Medulla oblongata (tissue), 1 donor: ENCODE measurements at regions not wholly inside any gene's neighbourhood (a gene's known extent, or its start where the extent isn't known, plus 50 kb on each side); places are given as distances from the start of the nearest gene placed in this dataset.
A peak's percentile ranks its signal among the peaks of the same experiment; 100 is the strongest.

Experiments
- DNase-seq: peaks from one replicate; pipeline ENCODE4 v3.0.0-alpha.2; 2015; ENCODE audit errors: extremely low spot score

DNA sequence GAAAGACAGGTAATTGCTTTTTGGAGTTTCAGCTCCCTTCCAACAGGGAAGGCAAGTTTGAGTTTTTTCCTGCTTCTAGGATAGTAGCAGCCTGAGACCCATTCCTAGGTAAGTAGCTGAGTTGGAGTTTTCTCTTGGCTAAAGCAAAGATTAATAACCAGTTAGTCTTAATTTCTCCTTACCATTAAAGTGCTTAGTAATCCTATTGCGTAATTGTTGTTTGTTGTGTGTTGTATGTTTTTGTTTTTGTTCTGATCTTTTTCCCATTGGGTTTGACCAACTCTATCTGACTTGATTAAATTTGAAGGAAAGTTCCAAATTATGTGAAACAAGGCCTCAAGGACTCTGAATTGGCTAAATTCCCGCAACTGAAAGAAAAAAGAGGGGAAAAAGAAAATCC is 83.5 kb downstream of the TBX22 start:
- no peak for DNase-seq

DNA sequence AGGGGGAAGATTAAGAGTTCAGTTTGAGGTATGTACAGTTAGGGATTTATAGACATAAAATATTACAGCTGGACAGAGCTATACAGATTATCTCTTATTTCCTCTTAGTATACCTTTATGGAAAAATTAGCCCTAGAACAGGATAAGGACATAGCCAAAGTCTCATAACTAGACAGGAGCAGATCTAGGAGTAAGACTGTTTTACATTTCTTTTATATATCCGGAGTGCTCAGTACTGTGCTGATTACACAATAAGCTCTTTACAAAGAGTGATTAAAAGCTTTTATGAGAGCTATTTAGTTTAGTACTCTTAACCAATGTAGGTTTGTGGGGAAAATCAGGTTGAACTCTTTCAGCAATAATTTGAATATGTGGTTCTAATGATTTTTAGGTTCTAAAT is 105.8 kb downstream of the TBX22 start:
- no peak for DNase-seq

DNA sequence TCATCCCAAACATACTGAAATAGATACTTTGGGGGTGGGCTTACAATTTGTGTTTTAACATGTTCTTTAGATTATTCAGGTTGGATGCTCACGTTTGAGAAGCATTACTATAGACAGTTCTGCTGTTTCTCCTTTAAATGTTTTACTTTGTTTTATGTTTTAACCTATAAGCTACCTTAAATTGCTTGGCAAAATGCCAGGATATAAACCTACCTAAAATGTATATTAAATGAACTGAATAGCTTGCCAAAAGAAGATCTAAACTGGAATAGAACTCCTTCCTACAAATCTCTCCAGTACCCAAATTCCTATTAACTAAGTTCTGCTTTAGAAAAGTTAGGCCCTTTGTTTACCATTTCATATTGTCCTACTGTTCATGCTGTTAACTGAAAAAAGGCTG is 124.4 kb downstream of the TBX22 start:
- no peak for DNase-seq

DNA sequence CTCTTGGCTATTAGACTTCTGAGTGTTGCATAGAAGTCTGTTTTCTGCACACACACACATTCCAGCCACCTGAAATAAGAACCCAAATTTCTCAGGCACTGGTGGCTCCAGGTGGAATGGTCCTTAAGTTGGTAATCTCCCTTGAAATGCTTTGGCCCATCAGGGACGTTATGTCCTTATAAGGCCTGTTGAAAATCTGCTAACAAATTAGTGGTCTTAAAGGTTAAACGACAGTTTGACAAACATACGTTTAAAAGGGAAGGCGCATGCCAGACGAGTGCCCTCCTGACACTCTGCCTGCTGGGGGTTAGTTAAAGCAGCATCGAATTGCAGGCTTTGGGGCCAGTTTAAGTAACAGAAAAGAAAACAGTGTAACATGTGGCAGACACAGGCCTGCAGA is 125.0 kb downstream of the TBX22 start:
- no peak for DNase-seq

DNA sequence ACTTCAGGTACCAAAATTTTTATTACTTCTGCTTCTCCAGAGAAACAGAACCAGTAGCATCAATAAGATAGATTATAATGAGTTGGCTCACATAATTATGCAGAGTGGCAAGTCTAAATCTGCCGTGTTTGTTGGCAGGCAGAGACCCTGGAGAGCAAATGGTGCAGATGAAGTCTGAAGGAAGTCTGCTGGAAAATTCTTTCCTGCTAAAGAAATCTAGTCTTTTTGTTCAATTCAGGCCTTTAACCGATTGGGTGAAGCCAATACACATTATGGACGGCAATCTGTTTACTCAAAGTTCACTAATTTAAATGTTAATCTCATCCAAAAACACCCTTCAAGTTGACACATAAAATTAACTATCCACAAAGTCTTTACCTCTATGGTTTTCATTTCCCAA is 156.0 kb downstream of the TBX22 start:
- no peak for DNase-seq

DNA sequence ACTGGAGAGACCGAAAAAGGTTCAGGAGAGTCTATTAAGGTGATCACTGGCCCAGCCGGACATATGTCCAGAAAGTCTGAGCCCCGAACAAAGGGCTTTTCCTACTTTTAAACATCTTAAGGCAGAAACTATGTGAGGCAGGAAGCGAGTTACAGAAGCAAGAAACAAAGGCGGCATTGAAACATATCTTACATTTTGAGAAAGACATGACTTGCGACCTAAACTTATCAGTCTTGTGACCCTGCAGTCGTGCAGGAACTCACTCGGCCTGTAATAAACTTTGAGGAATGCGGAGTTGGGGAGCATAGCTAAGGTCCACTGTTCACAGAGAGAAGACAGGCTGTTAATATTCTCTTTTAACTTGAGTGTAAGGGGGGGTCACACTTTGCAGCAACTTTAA is 158.7 kb downstream of the TBX22 start:
- DNase-seq: no peak

DNA sequence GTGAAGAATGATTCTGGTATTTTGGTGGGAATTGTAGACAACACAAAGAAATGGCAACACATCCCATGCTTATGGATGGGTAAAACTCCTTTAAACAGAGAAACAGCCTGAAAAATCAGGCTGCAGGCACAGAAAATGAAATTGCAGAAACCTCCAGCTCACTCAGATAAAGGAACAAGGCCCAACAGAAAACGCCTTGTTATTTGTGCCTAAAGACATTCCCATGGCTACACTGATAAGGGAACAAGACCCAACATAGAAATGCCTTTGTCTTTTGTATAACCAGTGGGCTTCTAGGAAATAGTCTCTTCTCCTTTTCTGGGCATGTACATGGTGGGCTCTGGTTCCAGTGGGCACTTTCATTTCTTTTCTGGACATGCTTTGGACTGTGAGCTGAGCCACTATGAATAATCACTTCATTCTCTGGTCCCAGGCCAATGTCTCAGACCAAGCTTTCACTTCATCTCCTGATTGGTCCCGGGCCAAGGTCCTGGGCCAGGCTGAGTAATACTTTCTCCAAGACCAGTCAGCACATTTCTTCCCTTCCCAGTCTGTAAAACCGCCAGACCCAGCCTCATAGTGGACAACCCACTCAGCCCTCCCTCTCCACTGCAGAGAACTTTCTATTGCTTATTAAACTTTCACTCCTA is 160.5 kb downstream of the TBX22 start:
- no peak for DNase-seq

DNA sequence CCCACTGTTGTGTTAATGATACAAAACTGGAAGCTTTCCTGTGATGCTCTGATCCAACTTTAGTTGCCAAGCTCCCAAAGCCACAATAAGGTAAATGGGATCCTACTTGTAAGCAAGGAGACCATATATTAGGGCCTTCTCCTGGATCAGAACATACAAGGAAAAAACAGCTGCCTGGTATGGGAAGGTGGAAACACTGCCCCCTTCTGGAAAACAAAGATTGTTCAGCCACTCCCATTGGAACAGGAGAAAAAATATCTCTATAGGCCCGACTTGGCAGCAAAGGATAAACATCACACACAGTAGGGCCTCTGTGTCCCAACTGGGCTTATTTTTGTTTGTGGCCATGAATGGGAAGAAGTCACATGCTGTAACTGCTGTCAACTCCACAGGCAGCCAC is 166.5 kb downstream of the TBX22 start:
- no peak for DNase-seq

DNA sequence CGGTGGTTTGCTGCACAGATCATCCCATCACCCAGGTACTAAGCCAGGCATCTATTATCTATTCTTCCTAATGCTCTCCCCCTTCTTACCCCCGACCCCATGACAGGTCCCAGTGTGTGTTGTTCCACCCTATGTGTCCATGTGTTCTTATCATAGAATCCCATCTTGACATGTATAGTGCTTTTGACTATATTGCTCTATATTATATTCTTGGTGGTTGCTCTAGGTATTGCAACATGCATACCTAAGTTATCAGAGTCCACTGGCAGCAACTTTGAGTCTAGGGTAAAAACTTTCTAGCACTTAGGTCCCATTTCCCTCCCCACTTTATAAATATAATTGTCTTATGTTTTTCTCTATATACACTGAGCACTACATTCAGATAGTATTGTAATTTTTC is 170.3 kb downstream of the TBX22 start:
- DNase-seq: no peak

DNA sequence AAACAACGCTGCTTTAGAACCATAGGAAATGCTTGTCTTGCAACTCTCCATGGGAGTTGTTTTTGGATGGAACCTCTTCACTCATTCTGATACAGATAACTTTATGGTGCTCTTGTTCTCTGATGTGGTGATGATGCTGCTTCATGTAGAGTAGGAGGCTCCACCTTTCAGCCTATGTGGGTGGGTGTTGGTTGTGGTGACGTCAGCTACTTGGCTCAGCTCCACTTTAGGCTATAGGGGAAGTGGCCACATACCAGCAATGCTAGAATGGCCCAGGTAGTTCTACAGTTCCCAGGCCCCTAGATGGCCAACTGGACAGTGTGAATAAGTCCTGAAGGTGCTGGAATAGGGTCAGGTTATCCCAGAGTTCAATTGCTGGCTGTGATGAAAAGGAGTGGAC is 192.1 kb downstream of the TBX22 start:
- DNase-seq: no peak

DNA sequence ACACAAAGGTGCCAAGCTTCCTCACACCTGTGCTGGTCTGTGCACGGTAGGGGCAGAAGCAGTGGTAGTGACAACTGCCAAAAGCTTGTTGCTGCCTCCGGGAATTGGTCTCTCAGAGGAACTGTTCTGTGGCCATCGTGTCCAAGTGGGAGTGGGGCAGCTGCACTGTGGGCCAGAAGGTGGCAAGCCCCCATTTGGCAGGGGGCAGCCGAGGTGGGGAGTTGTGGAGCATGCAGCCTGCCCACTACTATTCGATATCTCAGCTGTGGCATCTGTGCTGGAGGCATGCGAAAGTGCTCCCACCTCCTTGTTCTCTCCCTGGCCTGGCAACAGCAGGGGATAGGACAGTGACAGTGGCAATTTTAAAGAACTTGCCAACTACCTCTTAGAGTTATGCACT is 192.8 kb downstream of the TBX22 start:
- no peak for DNase-seq

DNA sequence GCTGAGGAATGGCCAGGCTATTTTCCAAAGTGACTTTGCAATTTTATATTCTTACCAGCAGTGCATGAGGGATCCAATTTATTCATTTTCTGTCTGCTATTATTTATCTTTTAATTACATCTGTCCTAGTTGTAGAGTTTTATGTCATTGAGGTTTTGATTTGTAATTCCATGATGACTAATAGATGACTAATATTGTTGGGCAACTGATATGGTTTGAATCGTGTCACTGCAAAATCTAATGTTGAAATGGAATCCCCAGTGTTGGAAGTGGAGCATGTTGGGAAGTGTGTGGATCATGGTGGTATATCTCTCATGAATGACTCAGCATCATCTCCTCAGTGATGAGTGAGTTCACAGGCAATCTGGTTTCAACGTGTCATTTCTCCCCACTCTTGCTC is 201.5 kb downstream of the TBX22 start:
- DNase-seq: no peak

DNA sequence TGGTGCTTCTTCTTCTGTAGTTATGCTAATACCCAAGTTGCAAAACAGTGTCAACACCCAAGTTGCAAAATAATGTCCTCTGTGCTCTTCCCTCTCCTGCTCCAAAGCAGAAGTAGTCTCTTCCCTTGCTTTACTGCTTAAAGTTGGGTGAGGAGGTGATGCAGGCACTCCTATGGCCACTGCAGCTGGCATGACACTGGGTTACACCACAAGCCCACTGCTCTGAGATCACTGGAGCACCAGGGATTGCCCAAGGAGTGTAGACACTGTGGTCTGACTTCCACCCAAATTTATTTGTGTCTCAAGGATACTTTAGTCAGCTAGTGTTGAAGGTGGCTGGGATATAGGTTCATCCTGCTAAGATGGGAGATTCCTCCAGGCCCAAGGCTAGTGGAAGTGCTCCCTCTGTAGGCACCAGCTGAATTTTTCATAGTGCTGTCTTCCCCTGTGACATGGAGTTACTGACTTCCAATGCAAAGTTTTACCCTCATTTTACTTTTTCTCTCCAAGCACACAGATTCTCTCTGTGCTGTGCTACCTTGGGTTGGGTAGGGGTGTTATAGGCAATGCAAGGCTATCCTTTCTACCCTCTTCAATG is 196.2 kb upstream of the TENT5D start:
- DNase-seq: no peak

DNA sequence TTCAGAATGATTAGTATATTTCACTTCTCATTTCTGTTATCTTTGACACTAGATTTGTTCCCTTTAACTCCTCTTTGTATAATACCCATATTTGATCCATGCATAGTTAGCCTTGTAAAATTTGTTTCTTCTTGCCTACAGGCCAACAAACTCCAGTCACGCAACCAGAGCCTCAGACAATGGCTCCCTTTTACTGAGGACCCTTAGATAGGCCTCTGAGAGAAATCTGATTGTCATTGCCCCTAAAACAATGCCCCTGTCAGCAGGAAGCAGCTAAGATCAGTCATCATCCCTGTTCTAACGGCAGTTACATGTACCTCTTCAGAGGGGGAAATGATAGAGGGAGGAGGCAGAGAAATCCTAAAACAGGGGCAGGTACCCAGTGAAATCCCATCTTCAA is 190.6 kb upstream of the TENT5D start:
- DNase-seq: no peak

DNA sequence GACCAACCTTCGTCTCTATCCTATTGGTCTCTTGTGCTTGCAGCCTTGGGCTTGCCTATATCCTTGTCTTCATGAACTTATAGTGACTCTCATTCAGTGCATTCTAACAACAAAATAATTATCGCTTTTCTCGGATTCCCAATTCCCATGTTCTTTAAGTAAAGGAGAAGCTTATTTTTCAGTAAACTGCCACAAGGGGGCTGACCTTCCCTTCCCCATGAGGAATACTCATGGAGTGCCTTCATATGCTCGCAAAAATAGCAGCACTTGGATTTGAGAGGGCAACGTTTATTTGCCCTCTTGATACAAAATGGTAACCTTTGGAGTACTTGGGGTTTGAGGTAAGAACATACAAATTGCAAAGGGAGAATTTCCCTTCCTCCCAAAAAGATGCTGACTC is 183.2 kb upstream of the TENT5D start:
- DNase-seq: no peak

DNA sequence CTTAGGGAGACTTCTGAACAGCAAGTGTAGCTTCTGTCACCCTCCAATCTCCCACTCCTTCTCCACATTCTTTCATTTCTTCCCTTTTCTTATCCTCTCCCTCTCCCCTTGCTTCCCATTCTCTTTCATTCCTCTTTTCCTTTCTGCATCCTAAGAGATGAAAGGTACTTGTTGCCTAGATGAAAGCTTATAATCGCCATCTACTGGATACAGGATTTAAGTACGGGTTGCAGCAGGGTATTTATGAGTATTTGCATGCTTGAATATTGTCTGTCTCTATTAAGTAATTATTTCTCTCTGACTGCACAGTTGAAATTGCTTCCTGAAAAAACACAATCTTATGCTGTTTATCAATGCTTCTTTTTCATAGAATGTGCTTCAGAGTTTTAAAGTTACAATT is 174.0 kb upstream of the TENT5D start:
- no peak for DNase-seq

DNA sequence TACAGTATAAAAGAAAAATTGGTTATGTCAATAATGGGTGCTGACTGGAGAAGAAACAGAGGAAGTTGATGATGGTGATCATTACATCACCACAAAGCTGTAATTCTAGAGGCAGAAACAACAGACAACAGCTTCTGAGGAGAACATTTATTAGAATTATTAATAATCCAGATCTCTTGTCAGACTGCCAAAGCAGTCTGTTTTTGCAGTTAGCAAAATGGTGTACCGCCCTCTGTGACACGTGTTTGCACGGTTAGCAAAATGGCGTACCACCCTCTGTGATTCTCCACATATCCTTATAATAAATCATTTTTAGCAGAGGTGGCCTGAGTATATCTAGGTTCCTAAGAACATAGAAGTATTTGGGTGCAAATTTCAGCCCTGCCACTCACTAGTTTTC is 154.0 kb upstream of the TENT5D start:
- no peak for DNase-seq

DNA sequence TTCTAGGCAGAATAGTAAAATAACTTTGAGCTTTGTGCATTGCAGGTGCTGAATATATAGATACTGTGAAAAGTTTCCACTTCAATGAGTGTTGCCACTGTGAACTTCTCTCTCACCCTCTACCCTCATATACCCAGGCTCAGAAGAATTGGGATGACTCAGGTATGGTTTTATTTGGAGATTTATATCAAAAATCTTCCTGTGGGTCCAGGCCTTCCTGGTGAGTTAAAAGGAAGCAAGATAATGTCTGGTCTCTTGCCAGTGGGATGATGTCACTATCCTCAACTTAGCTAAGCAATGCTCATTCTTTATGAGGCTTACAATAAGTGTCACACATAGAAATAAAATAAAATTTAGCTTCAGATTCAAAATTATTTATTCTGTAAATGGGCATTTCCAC is 153.3 kb upstream of the TENT5D start:
- DNase-seq: no peak

DNA sequence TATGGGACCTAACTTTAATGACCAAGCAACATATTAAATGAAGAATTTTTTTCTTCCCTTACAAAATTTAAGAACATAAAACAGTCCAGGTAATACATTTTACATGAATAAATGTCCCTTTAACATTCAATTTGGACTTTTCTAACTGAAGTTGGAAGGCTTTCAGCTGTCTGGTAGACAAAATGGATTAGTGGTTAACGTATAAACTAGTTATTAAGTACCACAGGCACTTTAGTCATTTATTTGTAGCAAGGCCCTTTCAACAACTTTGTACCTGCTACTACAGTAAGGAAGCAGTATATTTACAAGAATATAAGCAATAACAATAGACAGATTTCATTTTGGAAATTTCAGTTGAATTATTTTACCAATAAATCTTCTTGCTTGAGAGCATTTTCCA is 152.5 kb upstream of the TENT5D start:
- DNase-seq: no peak

DNA sequence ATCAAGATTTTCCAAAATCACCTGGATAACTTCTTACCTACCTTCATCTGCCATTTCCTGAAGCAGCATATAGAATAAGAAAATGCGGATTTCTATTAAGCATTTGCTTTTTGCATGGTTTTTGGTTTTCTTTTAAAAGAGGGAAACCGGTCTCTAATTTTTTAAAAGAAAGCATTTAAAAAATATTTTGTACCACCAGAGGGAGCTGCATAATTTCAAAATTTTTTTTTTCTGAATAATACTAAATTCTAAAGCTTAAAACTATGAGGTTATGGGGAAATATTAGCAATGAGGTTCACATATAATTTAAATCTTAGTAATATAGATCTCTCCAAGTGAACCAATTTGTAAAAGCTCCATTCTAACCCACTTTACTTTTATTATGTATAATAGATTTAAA is 137.7 kb upstream of the TENT5D start:
- DNase-seq: no peak

DNA sequence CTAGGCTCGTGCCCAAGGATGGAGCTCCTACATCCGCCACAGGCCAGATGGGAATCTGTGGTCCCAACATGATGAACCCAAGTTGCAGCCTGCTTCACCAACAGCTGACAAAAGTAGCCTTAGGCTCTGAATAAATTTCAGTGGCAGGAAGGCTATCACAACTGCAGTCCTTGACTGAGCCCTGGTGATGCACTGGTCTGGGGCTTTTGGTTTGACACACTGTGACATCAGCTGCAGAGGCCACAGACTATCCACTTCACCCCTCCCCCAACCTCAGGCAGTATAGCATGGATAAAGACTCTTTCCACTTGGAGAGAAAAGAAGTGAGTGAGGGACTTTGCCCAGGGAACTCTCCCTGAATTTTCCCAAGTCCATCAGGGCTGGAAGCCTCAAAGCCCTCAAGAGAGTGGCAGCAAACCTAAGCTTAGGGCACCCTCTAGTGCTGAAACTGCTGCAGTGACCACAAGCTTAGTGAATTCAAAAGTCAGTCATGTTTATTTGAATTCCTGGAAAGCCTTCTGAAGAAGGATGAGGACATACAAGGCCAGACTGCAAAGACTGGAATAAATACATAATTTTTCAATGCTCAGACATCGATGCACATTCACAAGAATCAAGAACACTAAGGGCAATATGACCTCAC is 135.0 kb upstream of the TENT5D start:
- DNase-seq: peak; percentile 1

DNA sequence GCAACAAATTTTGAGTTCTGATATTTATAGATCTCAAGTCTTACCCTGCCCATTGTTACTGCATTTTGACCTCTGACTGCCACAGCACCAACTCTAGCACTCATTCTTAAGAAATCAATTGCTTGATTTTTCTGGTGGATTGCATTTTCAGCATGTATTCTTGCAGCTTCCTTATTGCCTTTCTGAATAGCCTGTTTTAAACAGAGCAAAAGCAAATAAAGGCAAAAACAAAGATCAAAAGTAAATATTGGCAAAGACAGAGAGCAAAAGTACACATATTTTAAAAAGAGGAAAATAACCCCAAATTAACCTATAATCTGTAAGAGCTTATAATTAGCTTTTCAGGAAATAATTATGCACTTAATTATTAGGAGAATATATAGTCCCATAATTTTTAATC is 129.4 kb upstream of the TENT5D start:
- no peak for DNase-seq

DNA sequence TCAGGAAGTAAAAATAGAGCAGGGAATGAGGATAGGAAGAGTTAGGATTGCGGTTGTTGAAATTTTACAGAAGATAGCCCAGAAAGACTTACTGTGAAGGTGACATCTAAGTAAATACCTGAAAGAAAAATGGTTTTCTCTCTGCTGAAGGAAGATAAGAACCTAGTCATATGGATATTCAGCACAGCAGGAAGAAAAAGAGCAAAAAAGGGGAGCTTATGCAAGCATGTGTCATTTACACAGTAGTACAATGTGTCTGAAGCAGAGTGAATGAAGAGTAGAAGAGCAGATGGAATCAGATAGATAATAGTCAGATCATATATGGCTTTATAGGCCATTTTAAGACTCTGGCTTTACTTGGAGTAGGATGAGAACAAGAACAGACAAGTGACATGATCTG is 126.9 kb upstream of the TENT5D start:
- DNase-seq: no peak

DNA sequence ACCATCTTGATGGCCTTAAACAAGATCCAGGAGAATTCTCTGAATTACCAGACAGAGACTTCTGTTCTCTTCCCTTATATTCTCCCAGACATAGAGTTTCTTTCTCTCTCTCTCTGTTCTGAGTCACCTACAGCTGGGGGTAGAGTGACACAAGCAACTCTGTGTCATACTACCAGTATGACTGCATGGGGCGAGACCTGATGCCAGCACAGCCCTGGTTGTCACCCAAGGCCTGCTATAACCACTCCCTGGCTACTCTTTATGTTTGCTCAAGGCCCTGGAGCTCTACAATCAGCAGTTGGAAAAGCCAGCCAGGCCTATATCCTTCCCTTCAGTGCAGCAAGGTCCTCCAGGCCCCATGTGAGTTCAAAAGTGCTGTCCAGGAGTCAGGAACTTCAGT is 114.2 kb upstream of the TENT5D start:
- no peak for DNase-seq
